DMS 273 (cell line): ENCODE measurements at regions not wholly inside any gene's neighbourhood (a gene's known extent, or its start where the extent isn't known, plus 50 kb on each side); places are given as distances from the start of the nearest gene placed in this dataset.

Source experiments
- DNase-seq: peaks from one replicate; lab custom pipeline; 2025; ENCODE audit not compliant: unreplicated experiment; lab: John Stamatoyannopoulos, UW

- DNase-seq, result no peak
These were observed 93.5 kb downstream of the C1orf94 start for GRCh38 chr1:34270181-34270580.

- no peak for DNase-seq
These were observed 95.4 kb downstream of the C1orf94 start for GRCh38 chr1:34272152-34272551.

GRCh38 chr1:34275150-34275549, 98.4 kb downstream of the C1orf94 start:
- DNase-seq, result no peak

- no peak for DNase-seq
These were observed 99.9 kb downstream of the C1orf94 start for GRCh38 chr1:34276606-34277005.

- no peak for DNase-seq
These were observed 100.4 kb downstream of the C1orf94 start for GRCh38 chr1:34277150-34277549.

- DNase-seq, result no peak
These were observed 101.5 kb downstream of the C1orf94 start for GRCh38 chr1:34278211-34278610.

- DNase-seq, result no peak
These were observed 103.3 kb downstream of the C1orf94 start for GRCh38 chr1:34279971-34280370.

- no peak for DNase-seq
These were observed 103.8 kb downstream of the C1orf94 start for GRCh38 chr1:34280509-34280908.

- no peak for DNase-seq
These were observed 106.4 kb downstream of the C1orf94 start for GRCh38 chr1:34283142-34283541.

- DNase-seq, result no peak
These were observed 109.8 kb downstream of the C1orf94 start for GRCh38 chr1:34286511-34286910.

GRCh38 chr1:34290831-34291230, 114.1 kb downstream of the C1orf94 start:
- DNase-seq, result no peak

GRCh38 chr1:34292472-34292871, 115.8 kb downstream of the C1orf94 start:
- no peak for DNase-seq

- no peak for DNase-seq
These were observed 119.4 kb downstream of the C1orf94 start for GRCh38 chr1:34296059-34296458.

- no peak for DNase-seq
These were observed 126.1 kb downstream of the C1orf94 start for GRCh38 chr1:34302798-34303197.

- DNase-seq, result no peak
These were observed 126.5 kb downstream of the C1orf94 start for GRCh38 chr1:34303218-34303617.

- no peak for DNase-seq
These were observed 129.9 kb downstream of the C1orf94 start for GRCh38 chr1:34306568-34306967.

- no peak for DNase-seq
These were observed 135.7 kb downstream of the C1orf94 start for GRCh38 chr1:34312359-34312758.

GRCh38 chr1:34315974-34316373, 139.3 kb downstream of the C1orf94 start:
- no peak for DNase-seq

GRCh38 chr1:34316773-34317172, 140.1 kb downstream of the C1orf94 start:
- DNase-seq, result no peak

GRCh38 chr1:34319218-34319617, 142.5 kb downstream of the C1orf94 start:
- DNase-seq, result no peak

- DNase-seq, result peak; percentile 20
These were observed 143.5 kb downstream of the C1orf94 start for GRCh38 chr1:34320053-34320669.

- no peak for DNase-seq
These were observed 146.3 kb downstream of the C1orf94 start for GRCh38 chr1:34322969-34323368.

GRCh38 chr1:34324879-34325440, 148.3 kb downstream of the C1orf94 start:
- no peak for DNase-seq
